B cell (primary cell): ENCODE measurements at regions not wholly inside any gene's neighbourhood (a gene's known extent, or its start where the extent isn't known, plus 50 kb on each side); places are given as distances from the start of the nearest gene placed in this dataset.

Experiments
- ATAC-seq: fragments of 200-7000 bp; cut with Tn5 transposase; one replicate; pipeline ENCODE4 v1.10.0; 2021; ENCODE audit warnings: low read depth, mild to moderate bottlenecking, moderate number of reproducible peaks, moderate library complexity
- CTCF ChIA-PET: fragments of 350-600 bp; sonication (Branson Sonifier 250); formaldehyde crosslinking; loops from one replicate; lab custom pipeline; 2021; ENCODE audit warnings: antibody characterized with exemption, inconsistent platforms; lab: Charles Lee
- POLR2A ChIA-PET: fragments of 350-600 bp; sonication (Branson Sonifier 250); formaldehyde crosslinking; loops from one replicate; lab custom pipeline; 2021; ENCODE audit warnings: antibody characterized with exemption; lab: Charles Lee
- DNase-seq: peaks from one replicate; pipeline ENCODE4 v3.0.0; 2013
- H2AFZ ChIP-seq: 2 replicates; pipeline ENCODE4 v1.6.1; 2012; ENCODE audit warnings: mild to moderate bottlenecking, low read depth, low read length; ENCODE audit not compliant: insufficient read depth, poor library complexity, severe bottlenecking
- H3K27ac ChIP-seq, 2 donors: 1 replicate in 1 of 2; 2 replicates in 1 of 2; pipeline ENCODE4 v1.5.1; 2012 to 2013; ENCODE audit warnings: low read length in 2 of 2, mild to moderate bottlenecking in 2 of 2, moderate library complexity in 1 of 2
- H3K27me3 ChIP-seq, 4 experiments: fragments of 200-600 bp in 1 of 4; sonication (generic) in 1 of 4; replicated peaks in 1 of 4; 1 replicate in 2 of 4; 2 replicates in 2 of 4; pipeline versions ENCODE4 v1.6.1 to v1.7.0; 2013 to 2016; ENCODE audit warnings: low read length in 3 of 4, mild to moderate bottlenecking in 2 of 4, mixed read lengths in 1 of 4, moderate library complexity in 1 of 4; ENCODE audit not compliant: insufficient read depth in 4 of 4, control insufficient read depth in 3 of 4; ENCODE audit errors: control extremely low read depth in 1 of 4
- H3K36me3 ChIP-seq, 2 experiments: replicated peaks in 1 of 2; 1 replicate in 1 of 2; 2 replicates in 1 of 2; pipeline versions ENCODE4 v1.6.1 to v1.7.1; 2013; ENCODE audit warnings: low read length in 1 of 2; ENCODE audit not compliant: insufficient read depth in 2 of 2, control insufficient read depth in 1 of 2; ENCODE audit errors: control extremely low read depth in 1 of 2, extremely low read depth in 1 of 2
- H3K4me1 ChIP-seq, 2 donors: fragments of 200-600 bp in 1 of 2; sonication (generic) in 1 of 2; 1 replicate in 1 of 2; 2 replicates in 1 of 2; pipeline versions ENCODE4 v1.5.1 to v1.6.1; 2013 to 2017; ENCODE audit warnings: low read length in 2 of 2; ENCODE audit not compliant: control insufficient read depth in 2 of 2, insufficient read depth in 2 of 2
- H3K4me2 ChIP-seq: replicated peaks from 2 replicates; pipeline ENCODE3; 2012; ENCODE audit warnings: mild to moderate bottlenecking, low read depth, low read length; ENCODE audit not compliant: poor library complexity, severe bottlenecking
- H3K4me3 ChIP-seq, 5 experiments: fragments of 200-600 bp in 1 of 5; sonication (generic) in 1 of 5; 1 replicate in 3 of 5; 2 replicates in 2 of 5; pipeline versions ENCODE4 v1.5.1 to v1.7.0; 2011 to 2016; ENCODE audit warnings: low read length in 4 of 5, mild to moderate bottlenecking in 4 of 5, low read depth in 2 of 5, control low read depth in 1 of 5, moderate library complexity in 1 of 5; ENCODE audit not compliant: insufficient read depth in 1 of 5; ENCODE audit errors: control extremely low read depth in 1 of 5, extremely low read depth in 1 of 5
- H3K79me2 ChIP-seq: fragments of 200-600 bp; sonication (generic); one replicate; pipeline ENCODE4 v1.6.0; 2016; ENCODE audit warnings: low read length; ENCODE audit not compliant: control insufficient read depth, insufficient read depth
- H3K9ac ChIP-seq: fragments of 200-600 bp; sonication (generic); 2 replicates; pipeline ENCODE4 v1.6.1; 2017; ENCODE audit warnings: mild to moderate bottlenecking, low read length, moderate library complexity
- H3K9me3 ChIP-seq, 3 donors: one replicate each; pipeline versions ENCODE4 v1.6.1 to v1.7.1; 2013; ENCODE audit warnings: low read length in 2 of 3; ENCODE audit not compliant: control insufficient read depth in 2 of 3, insufficient read depth in 1 of 3; ENCODE audit errors: control extremely low read depth in 1 of 3
- H4K20me1 ChIP-seq: 2 replicates; pipeline ENCODE4 v1.6.0; 2012; ENCODE audit warnings: mild to moderate bottlenecking, low read length; ENCODE audit not compliant: insufficient read depth, control insufficient read depth, poor library complexity, severe bottlenecking
- H3K27ac Mint-ChIP-seq: one replicate; pipeline ENCODE4 v1.8.0; 2021; ENCODE audit warnings: mixed read lengths
- H3K27me3 Mint-ChIP-seq: one replicate; pipeline ENCODE4 v1.8.0; 2021; ENCODE audit warnings: mixed read lengths
- H3K4me1 Mint-ChIP-seq: one replicate; pipeline ENCODE4 v1.8.0; 2021; ENCODE audit warnings: mixed read lengths
- H3K4me3 Mint-ChIP-seq: one replicate; pipeline ENCODE4 v1.8.0; 2021; ENCODE audit warnings: mixed read lengths
- H3K9me3 Mint-ChIP-seq: one replicate; pipeline ENCODE4 v1.8.0; 2022; ENCODE audit warnings: mixed read lengths; ENCODE audit not compliant: insufficient read depth
- EZH2 ChIP-seq: IDR thresholded peaks from 2 replicates; pipeline ENCODE4 v1.6.1; 2012; ENCODE audit warnings: borderline replicate concordance, low read depth, mild to moderate bottlenecking, moderate library complexity, low read length; ENCODE audit not compliant: insufficient read depth, poor library complexity, severe bottlenecking
- WGBS: methylation state at CpG from one replicate; pipeline ENCODE4 v1.1.5; 2013; ENCODE audit warnings: missing lambda C conversion rate; ENCODE audit not compliant: insufficient coverage; 5-methylcytosine and 5-hydroxymethylcytosine counted together
- intact Hi-C: fragments of 100-400 bp; cut with micrococcal nuclease; formaldehyde crosslinking; loops from one replicate; pipeline ENCODE4 v1.10.0; 2022
- TF ChIP-seq, protein P1 (sequence below): fragments of 200-600 bp; IDR thresholded peaks from one replicate; pipeline ENCODE4 v1.8.0; 2022; ENCODE audit warnings: antibody characterized with exemption, mild to moderate bottlenecking

DNA sequence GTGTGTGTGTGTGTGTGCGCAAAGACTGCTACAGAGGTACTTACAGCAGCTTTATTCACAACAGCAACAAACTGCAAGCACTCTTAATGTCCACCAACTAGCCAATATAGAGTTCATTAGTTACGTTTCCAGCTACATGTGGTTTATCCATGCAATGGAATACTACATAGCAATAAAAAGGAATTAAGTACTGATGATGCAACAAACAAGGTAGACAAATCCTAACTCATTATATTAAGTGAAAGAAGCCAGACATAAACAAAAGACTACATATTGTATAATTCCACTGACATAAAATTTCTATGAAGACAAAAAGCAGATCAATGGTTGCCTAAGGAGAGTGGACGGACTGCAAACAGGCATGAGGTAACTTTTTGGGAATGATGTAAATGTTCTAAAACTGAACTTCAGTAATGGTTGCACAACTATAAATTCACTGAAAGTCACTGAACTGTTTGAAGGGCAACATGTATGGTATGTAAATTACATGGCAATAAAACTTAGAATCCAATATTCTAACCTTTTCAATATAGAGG, 433.7 kb downstream of the SHQ1 start:
- Mint-ChIP-seq H3K27ac (no peak overlapping the region), H3K27me3 (no peaks in the 10 kb centered on the region), H3K4me1 (peaks cover 67% of the 10 kb centered on the region), H3K4me3 (no peak overlapping the region), H3K9me3 (no peaks in the 10 kb centered on the region)
- no CpG with 5 or more reads among the region's 3 CpGs for WGBS
- ATAC-seq (no peak), DNase-seq (no peak)
- H3K27ac ChIP-seq, result no peak overlapping the region
- ChIA-PET CTCF (no interaction called here), POLR2A (no interaction called here)
- peaks cover 100% of the 10 kb centered on the region for H3K79me2 ChIP-seq
- no peak overlapping the region for H3K4me2 ChIP-seq
- H2AFZ ChIP-seq, result no peak overlapping the region
- no peaks in the 10 kb centered on the region for H3K27me3 ChIP-seq
- H4K20me1 ChIP-seq, result peaks cover 91% of the 10 kb centered on the region
- no peaks in the 10 kb centered on the region for H3K36me3 ChIP-seq
- no peak overlapping the region for H3K4me3 ChIP-seq
- peaks cover 0 to 5% (median 0%) of the 10 kb centered on the region in 3 donors for H3K9me3 ChIP-seq
- no peak overlapping the region for H3K9ac ChIP-seq
- intact Hi-C loops, result no loop called here
- peaks cover 13 to 29% of the 10 kb centered on the region in 2 donors for H3K4me1 ChIP-seq
- no peak for TF ChIP-seq EZH2
- TF ChIP-seq, protein P1, sequence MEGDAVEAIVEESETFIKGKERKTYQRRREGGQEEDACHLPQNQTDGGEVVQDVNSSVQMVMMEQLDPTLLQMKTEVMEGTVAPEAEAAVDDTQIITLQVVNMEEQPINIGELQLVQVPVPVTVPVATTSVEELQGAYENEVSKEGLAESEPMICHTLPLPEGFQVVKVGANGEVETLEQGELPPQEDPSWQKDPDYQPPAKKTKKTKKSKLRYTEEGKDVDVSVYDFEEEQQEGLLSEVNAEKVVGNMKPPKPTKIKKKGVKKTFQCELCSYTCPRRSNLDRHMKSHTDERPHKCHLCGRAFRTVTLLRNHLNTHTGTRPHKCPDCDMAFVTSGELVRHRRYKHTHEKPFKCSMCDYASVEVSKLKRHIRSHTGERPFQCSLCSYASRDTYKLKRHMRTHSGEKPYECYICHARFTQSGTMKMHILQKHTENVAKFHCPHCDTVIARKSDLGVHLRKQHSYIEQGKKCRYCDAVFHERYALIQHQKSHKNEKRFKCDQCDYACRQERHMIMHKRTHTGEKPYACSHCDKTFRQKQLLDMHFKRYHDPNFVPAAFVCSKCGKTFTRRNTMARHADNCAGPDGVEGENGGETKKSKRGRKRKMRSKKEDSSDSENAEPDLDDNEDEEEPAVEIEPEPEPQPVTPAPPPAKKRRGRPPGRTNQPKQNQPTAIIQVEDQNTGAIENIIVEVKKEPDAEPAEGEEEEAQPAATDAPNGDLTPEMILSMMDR, result no peak

DNA sequence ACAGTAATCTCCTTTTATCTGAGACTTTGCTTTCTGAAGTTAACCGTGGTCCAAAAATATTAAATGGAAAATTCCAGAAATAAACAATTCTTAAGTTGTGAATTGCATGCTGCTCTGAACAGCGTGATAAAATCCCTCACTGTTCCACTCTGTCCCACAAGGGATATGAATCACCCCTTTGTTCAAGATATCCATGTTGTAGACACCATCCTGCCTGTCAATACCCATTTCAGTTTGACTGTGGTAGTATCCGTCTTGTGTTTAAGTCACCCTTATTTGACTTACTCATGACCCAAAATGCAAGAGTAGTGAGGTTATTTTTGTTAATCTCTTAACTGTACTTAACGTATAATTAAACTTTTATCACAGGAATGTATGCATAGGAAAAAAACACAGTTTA, 435.0 kb downstream of the SHQ1 start:
- 67% methylated on average over 1 of the region's 4 CpGs for WGBS
- no peak overlapping the region for H3K4me2 ChIP-seq
- peaks cover 70% of the 10 kb centered on the region for H3K4me1 Mint-ChIP-seq

More for the DNA sequence above, 435.0 kb downstream of the SHQ1 start:
- no peak for DNase-seq
- Histone ChIP-seq H3K36me3 (no peaks in the 10 kb centered on the region), H3K27me3 (no peaks in the 10 kb centered on the region), H3K9ac (no peak overlapping the region), H2AFZ (no peak overlapping the region), H3K79me2 (peaks cover 100% of the 10 kb centered on the region), H3K9me3 (peaks cover 0 to 5% (median 0%) of the 10 kb centered on the region in 3 donors), H3K4me1 (peaks cover 13 to 39% of the 10 kb centered on the region in 2 donors), H4K20me1 (peaks cover 91% of the 10 kb centered on the region), H3K4me3 (no peak overlapping the region), H3K27ac (no peak overlapping the region)
- TF ChIP-seq EZH2, result no peak
- TF ChIP-seq, protein P1, result no peak
- no peaks in the 10 kb centered on the region for H3K27me3 Mint-ChIP-seq
- POLR2A ChIA-PET, result no interaction called here
- no peak for ATAC-seq
- CTCF ChIA-PET, result no interaction called here
- intact Hi-C loops, result no loop called here
- no peak overlapping the region for H3K27ac Mint-ChIP-seq
- no peak overlapping the region for H3K4me3 Mint-ChIP-seq
- no peaks in the 10 kb centered on the region for H3K9me3 Mint-ChIP-seq
